ENCODE measurements at regions not wholly inside any gene's neighbourhood (a gene's known extent, or its start where the extent isn't known, plus 50 kb on each side); places are given as distances from the start of the nearest gene placed in this dataset.

GRCh38 chr1:80529546-80529945 lies 1271.2 kb upstream of the ADGRL2 start:
- TF ChIP-seq EZH2 (IDR thresholded peaks at IDR 0.05; ENCODE audit: insufficient read depth, poor library complexity, severe bottlenecking) (no peak), EZH2phosphoT487 (IDR thresholded peaks at IDR 0.05; ENCODE audit: insufficient read depth, low read depth) (no peak)

Data from GM23248 (cell line).